ENCODE measurements at regions not wholly inside any gene's neighbourhood (a gene's known extent, or its start where the extent isn't known, plus 50 kb on each side); places are given as distances from the start of the nearest gene placed in this dataset.

- H3K27ac ChIP-seq, result no peak overlapping the region
- H3K27me3 ChIP-seq, result no peaks in the 10 kb centered on the region
- H3K9me3 ChIP-seq (ENCODE audit: low read depth), result no peaks in the 10 kb centered on the region
- H3K4me3 ChIP-seq, result no peak overlapping the region
- TF ChIP-seq CTCF (IDR thresholded peaks at IDR 0.05; ENCODE audit: low read depth, low read length), result no peak
- no peaks in the 10 kb centered on the region for H3K36me3 ChIP-seq
- DNase-seq (ENCODE audit: low read depth in 1 of 2, low spot score in 1 of 2), result no peak
- no peaks in the 10 kb centered on the region for H3K4me1 ChIP-seq (ENCODE audit: low read depth)
Observed at GRCh38 chrX:122421434-122422121, 762.5 kb upstream of the GRIA3 start.

- Histone ChIP-seq H3K4me1 (ENCODE audit: low read depth) (no peaks in the 10 kb centered on the region), H3K9me3 (ENCODE audit: low read depth) (no peaks in the 10 kb centered on the region), H3K27ac (no peak overlapping the region), H3K27me3 (no peaks in the 10 kb centered on the region), H3K4me3 (no peak overlapping the region), H3K36me3 (no peaks in the 10 kb centered on the region)
- DNase-seq (ENCODE audit: low read depth in 1 of 2, low spot score in 1 of 2), result no peak
- no peak for TF ChIP-seq CTCF (IDR thresholded peaks at IDR 0.05; ENCODE audit: low read depth, low read length)
Observed at GRCh38 chrX:122422547-122422946, 761.5 kb upstream of the GRIA3 start.

- Histone ChIP-seq H3K36me3 (no peaks in the 10 kb centered on the region), H3K4me3 (no peak overlapping the region), H3K4me1 (ENCODE audit: low read depth) (no peaks in the 10 kb centered on the region), H3K27ac (no peak overlapping the region), H3K9me3 (ENCODE audit: low read depth) (no peaks in the 10 kb centered on the region), H3K27me3 (no peaks in the 10 kb centered on the region)
- no peak for TF ChIP-seq CTCF (IDR thresholded peaks at IDR 0.05; ENCODE audit: low read depth, low read length)
- DNase-seq (ENCODE audit: low read depth in 1 of 2, low spot score in 1 of 2), result no peak
Observed at GRCh38 chrX:122434942-122435341, 749.1 kb upstream of the GRIA3 start.

- Histone ChIP-seq H3K27ac (no peak overlapping the region), H3K9me3 (ENCODE audit: low read depth) (no peaks in the 10 kb centered on the region), H3K4me3 (no peak overlapping the region), H3K4me1 (ENCODE audit: low read depth) (no peaks in the 10 kb centered on the region), H3K27me3 (no peaks in the 10 kb centered on the region), H3K36me3 (no peaks in the 10 kb centered on the region)
- DNase-seq (ENCODE audit: low read depth in 1 of 2, low spot score in 1 of 2), result no peak
- no peak for TF ChIP-seq CTCF (IDR thresholded peaks at IDR 0.05; ENCODE audit: low read depth, low read length)
Observed at GRCh38 chrX:122439831-122440230, 744.2 kb upstream of the GRIA3 start.

- no peak for TF ChIP-seq CTCF (IDR thresholded peaks at IDR 0.05; ENCODE audit: low read depth, low read length)
- H3K36me3 ChIP-seq, result no peaks in the 10 kb centered on the region
- no peak overlapping the region for H3K27ac ChIP-seq
- no peak overlapping the region for H3K4me3 ChIP-seq
- H3K9me3 ChIP-seq (ENCODE audit: low read depth), result no peaks in the 10 kb centered on the region
- no peaks in the 10 kb centered on the region for H3K27me3 ChIP-seq
- no peak for DNase-seq (ENCODE audit: low read depth in 1 of 2, low spot score in 1 of 2)
- H3K4me1 ChIP-seq (ENCODE audit: low read depth), result no peaks in the 10 kb centered on the region
Observed at GRCh38 chrX:122440832-122441231, 743.2 kb upstream of the GRIA3 start.

All from cardiac muscle cell (in vitro differentiated cells and primary cell).